HEK293 (cell line): ENCODE measurements at regions not wholly inside any gene's neighbourhood (a gene's known extent, or its start where the extent isn't known, plus 50 kb on each side); places are given as distances from the start of the nearest gene placed in this dataset.

Experiments
- CTCF ChIA-PET: fragments of 350-600 bp; formaldehyde crosslinking; extraction: SDS; loops from one replicate; lab custom pipeline; 2021; ENCODE audit warnings: antibody characterized with exemption; lab: Yijun Ruan, JAX
- POLR2A ChIA-PET: fragments of 300-600 bp; formaldehyde crosslinking; extraction: SDS; loops from one replicate; lab custom pipeline; 2020; ENCODE audit warnings: antibody characterized with exemption, inconsistent platforms; lab: Yijun Ruan, JAX
- H3K27ac ChIP-seq: fragments of 200-500 bp; sonication (Bioruptor generic); 2 replicates; pipeline ENCODE4 v1.5.1; 2014; ENCODE audit warnings: low read depth, low read length, control low read depth, inconsistent platforms; ENCODE audit errors: extremely low read depth
- H3K36me3 ChIP-seq, 2 experiments: fragments of 200-500 bp in 1 of 2; sonication (Bioruptor generic) in 1 of 2; 1 replicate in 1 of 2; 2 replicates in 1 of 2; pipeline ENCODE4 v1.5.1; 2014 to 2017; ENCODE audit warnings: inconsistent platforms in 2 of 2, low read length in 2 of 2; ENCODE audit not compliant: control insufficient read depth in 2 of 2, insufficient read depth in 1 of 2
- H3K4me1 ChIP-seq: fragments of 200-500 bp; sonication (Bioruptor generic); 2 replicates; pipeline ENCODE4 v1.5.1; 2014; ENCODE audit warnings: mild to moderate bottlenecking, low read length, inconsistent platforms; ENCODE audit not compliant: control insufficient read depth, insufficient read depth
- H3K4me3 ChIP-seq: 2 replicates; pipeline ENCODE4 v1.5.1; 2011; ENCODE audit warnings: low read depth, mild to moderate bottlenecking, control low read depth, low read length, moderate library complexity
- H3K9me3 ChIP-seq: fragments of 200-500 bp; sonication (Bioruptor generic); 2 replicates; pipeline ENCODE4 v1.5.1; 2014; ENCODE audit warnings: low read depth, low read length, inconsistent platforms; ENCODE audit not compliant: control insufficient read depth, insufficient read depth
- AEBP2 ChIP-seq: fragments of 450-650 bp; formaldehyde crosslinking; IDR thresholded peaks from 2 replicates; pipeline ENCODE4 v1.5.1; 2016; ENCODE audit warnings: missing biosample characterization, missing genetic modification characterization, borderline replicate concordance
- EGR2 ChIP-seq: fragments of 450-650 bp; formaldehyde crosslinking; IDR thresholded peaks from 2 replicates; pipeline ENCODE4 v1.5.1; 2016; ENCODE audit warnings: low read depth, missing biosample characterization, missing genetic modification characterization
- HOXC10 ChIP-seq: sonication (generic); formaldehyde crosslinking; IDR thresholded peaks from 2 replicates; pipeline ENCODE4 v1.8.1; 2023; ENCODE audit warnings: mild to moderate bottlenecking, missing genetic modification reagents
- KLF9 ChIP-seq: fragments of 450-650 bp; formaldehyde crosslinking; IDR thresholded peaks from 2 replicates; pipeline ENCODE4 v1.5.1; 2016; ENCODE audit warnings: missing biosample characterization, missing genetic modification characterization, low read depth
- OSR2 ChIP-seq: fragments of 450-650 bp; formaldehyde crosslinking; IDR thresholded peaks from 2 replicates; pipeline ENCODE4 v1.5.1; 2016; ENCODE audit warnings: missing biosample characterization, missing genetic modification characterization
- OVOL3 ChIP-seq: fragments of 450-650 bp; formaldehyde crosslinking; IDR thresholded peaks from 2 replicates; pipeline ENCODE4 v1.5.1; 2016; ENCODE audit warnings: missing biosample characterization, missing genetic modification characterization
- SP7 ChIP-seq: fragments of 450-650 bp; formaldehyde crosslinking; IDR thresholded peaks from 2 replicates; pipeline ENCODE4 v1.5.1; 2016; ENCODE audit warnings: missing biosample characterization, missing genetic modification characterization
- ZFHX2 ChIP-seq: fragments of 450-650 bp; formaldehyde crosslinking; conservative IDR thresholded peaks from 2 replicates; pipeline ENCODE4 v1.5.1; 2016; ENCODE audit warnings: missing biosample characterization, missing genetic modification characterization
- ZNF23 ChIP-seq: fragments of 450-650 bp; formaldehyde crosslinking; IDR thresholded peaks from 2 replicates; pipeline ENCODE4 v1.5.1; 2016; ENCODE audit warnings: missing biosample characterization, missing genetic modification characterization, borderline replicate concordance
- ZNF311 ChIP-seq: fragments of 450-650 bp; formaldehyde crosslinking; IDR thresholded peaks from 2 replicates; pipeline ENCODE4 v1.5.1; 2017; ENCODE audit warnings: missing biosample characterization, missing genetic modification characterization, borderline replicate concordance
- ZNF341 ChIP-seq: fragments of 450-650 bp; formaldehyde crosslinking; IDR thresholded peaks from 2 replicates; pipeline ENCODE4; 2016; ENCODE audit warnings: low read depth, missing biosample characterization, missing genetic modification characterization
- ZNF366 ChIP-seq: fragments of 450-650 bp; formaldehyde crosslinking; conservative IDR thresholded peaks from 2 replicates; pipeline ENCODE4 v1.5.1; 2016; ENCODE audit warnings: missing biosample characterization, missing genetic modification characterization
- ZNF391 ChIP-seq: fragments of 450-650 bp; formaldehyde crosslinking; IDR thresholded peaks from 2 replicates; pipeline ENCODE4 v1.5.1; 2016; ENCODE audit warnings: low read depth, missing biosample characterization, missing genetic modification characterization, borderline replicate concordance
- ZNF394 ChIP-seq: fragments of 450-650 bp; formaldehyde crosslinking; IDR thresholded peaks from 2 replicates; pipeline ENCODE4 v1.5.1; 2016; ENCODE audit warnings: missing biosample characterization, missing genetic modification characterization, mild to moderate bottlenecking, moderate library complexity, borderline replicate concordance
- ZNF426 ChIP-seq: fragments of 450-650 bp; formaldehyde crosslinking; IDR thresholded peaks from 2 replicates; pipeline ENCODE4 v1.5.1; 2017; ENCODE audit warnings: missing biosample characterization, missing genetic modification characterization, mild to moderate bottlenecking, inconsistent platforms, moderate library complexity
- ZNF449 ChIP-seq: fragments of 450-650 bp; formaldehyde crosslinking; IDR thresholded peaks from 2 replicates; pipeline ENCODE4 v1.5.1; 2017; ENCODE audit warnings: missing biosample characterization, mild to moderate bottlenecking, missing genetic modification characterization, moderate library complexity
- ZNF596 ChIP-seq: fragments of 450-650 bp; IDR thresholded peaks from 2 replicates; pipeline ENCODE4 v1.5.0; 2018; ENCODE audit warnings: missing biosample characterization, mild to moderate bottlenecking, missing genetic modification characterization, moderate library complexity
- ZNF768 ChIP-seq: fragments of 450-650 bp; formaldehyde crosslinking; IDR thresholded peaks from 2 replicates; pipeline ENCODE4 v1.5.1; 2018; ENCODE audit warnings: missing biosample characterization, mild to moderate bottlenecking, missing genetic modification characterization
- TF ChIP-seq, protein P1 (sequence below): fragments of 450-650 bp; formaldehyde crosslinking; IDR thresholded peaks from 2 replicates; pipeline ENCODE4 v1.5.1; 2016; ENCODE audit warnings: missing biosample characterization, missing genetic modification characterization
- TF ChIP-seq, protein P2 (sequence below): fragments of 450-650 bp; formaldehyde crosslinking; IDR thresholded peaks from 2 replicates; pipeline ENCODE4 v1.5.0; 2017; ENCODE audit warnings: missing biosample characterization, missing genetic modification characterization, borderline replicate concordance

- no peak overlapping the region for H3K4me3 ChIP-seq
- ChIA-PET POLR2A (no interaction called here), CTCF (interaction anchor here (0.6 kb wide), 1 partner anchor 1292 kb away, joined by 3 read pairs; no protein-coding TSS in a partner anchor)
- no peaks in the 10 kb centered on the region for H3K9me3 ChIP-seq
- H3K4me1 ChIP-seq: no peaks in the 10 kb centered on the region
- no peak overlapping the region for H3K27ac ChIP-seq
- no peaks in the 10 kb centered on the region for H3K36me3 ChIP-seq
- TF ChIP-seq ZNF768: no peak
- no peak for TF ChIP-seq HOXC10 (CRISPR knock-in tag)
- no peak for TF ChIP-seq ZNF23 (tag by site-specific recombination)
- TF ChIP-seq ZNF449 (tag by site-specific recombination): no peak
- TF ChIP-seq, protein P1, sequence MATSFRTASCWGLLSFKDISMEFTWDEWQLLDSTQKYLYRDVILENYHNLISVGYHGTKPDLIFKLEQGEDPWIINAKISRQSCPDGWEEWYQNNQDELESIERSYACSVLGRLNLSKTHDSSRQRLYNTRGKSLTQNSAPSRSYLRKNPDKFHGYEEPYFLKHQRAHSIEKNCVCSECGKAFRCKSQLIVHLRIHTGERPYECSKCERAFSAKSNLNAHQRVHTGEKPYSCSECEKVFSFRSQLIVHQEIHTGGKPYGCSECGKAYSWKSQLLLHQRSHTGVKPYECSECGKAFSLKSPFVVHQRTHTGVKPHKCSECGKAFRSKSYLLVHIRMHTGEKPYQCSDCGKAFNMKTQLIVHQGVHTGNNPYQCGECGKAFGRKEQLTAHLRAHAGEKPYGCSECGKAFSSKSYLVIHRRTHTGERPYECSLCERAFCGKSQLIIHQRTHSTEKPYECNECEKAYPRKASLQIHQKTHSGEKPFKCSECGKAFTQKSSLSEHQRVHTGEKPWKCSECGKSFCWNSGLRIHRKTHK (tag by site-specific recombination): no peak
These were observed 966.0 kb upstream of the SEMA6D start for GRCh38 chr15:46751303-46751702.

DNA sequence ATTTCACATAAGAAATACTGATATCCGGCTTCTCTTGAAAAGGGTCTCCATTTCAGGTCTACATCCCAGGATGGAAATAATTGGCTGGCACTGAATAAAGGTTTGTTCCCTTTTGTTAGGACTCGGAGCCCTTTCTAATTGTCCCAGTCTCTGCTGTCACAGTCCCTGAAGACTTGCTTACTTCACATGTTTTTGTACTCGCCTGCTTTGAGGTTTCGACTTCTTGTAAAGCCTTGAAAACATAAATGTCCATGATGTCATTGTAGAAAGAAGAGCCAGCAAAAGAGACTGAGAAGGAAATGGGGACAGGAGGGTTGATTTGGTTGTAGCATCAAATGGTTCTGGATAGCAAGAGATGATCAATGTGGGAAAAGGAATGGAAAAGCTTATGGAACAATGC lies 963.4 kb upstream of the SEMA6D start:
- CTCF ChIA-PET: no interaction called here

GRCh38 chr15:46763091-46763490 lies 954.2 kb upstream of the SEMA6D start:
- H3K27ac ChIP-seq: no peak overlapping the region
- H3K9me3 ChIP-seq: no peaks in the 10 kb centered on the region
- H3K4me3 ChIP-seq: no peak overlapping the region
- H3K36me3 ChIP-seq: no peaks in the 10 kb centered on the region
- ChIA-PET POLR2A (no interaction called here), CTCF (no interaction called here)
- H3K4me1 ChIP-seq: no peaks in the 10 kb centered on the region
- TF ChIP-seq ZNF341 (tag by site-specific recombination): no peak
- no peak for TF ChIP-seq ZNF311
- no peak for TF ChIP-seq ZNF366 (tag by site-specific recombination)
- TF ChIP-seq AEBP2 (tag by site-specific recombination): no peak
- no peak for TF ChIP-seq OVOL3 (tag by site-specific recombination)
- TF ChIP-seq OSR2 (tag by site-specific recombination): no peak
- TF ChIP-seq EGR2 (tag by site-specific recombination): no peak
- TF ChIP-seq ZNF391: no peak
- no peak for TF ChIP-seq ZFHX2 (tag by site-specific recombination)
- no peak for TF ChIP-seq ZNF426

More for the DNA sequence above, 963.4 kb upstream of the SEMA6D start:
- no peak overlapping the region for H3K27ac ChIP-seq
- no peaks in the 10 kb centered on the region for H3K36me3 ChIP-seq
- H3K4me3 ChIP-seq: no peak overlapping the region
- POLR2A ChIA-PET: no interaction called here
- H3K4me1 ChIP-seq: no peaks in the 10 kb centered on the region
- H3K9me3 ChIP-seq: no peaks in the 10 kb centered on the region
- TF ChIP-seq, protein P2, sequence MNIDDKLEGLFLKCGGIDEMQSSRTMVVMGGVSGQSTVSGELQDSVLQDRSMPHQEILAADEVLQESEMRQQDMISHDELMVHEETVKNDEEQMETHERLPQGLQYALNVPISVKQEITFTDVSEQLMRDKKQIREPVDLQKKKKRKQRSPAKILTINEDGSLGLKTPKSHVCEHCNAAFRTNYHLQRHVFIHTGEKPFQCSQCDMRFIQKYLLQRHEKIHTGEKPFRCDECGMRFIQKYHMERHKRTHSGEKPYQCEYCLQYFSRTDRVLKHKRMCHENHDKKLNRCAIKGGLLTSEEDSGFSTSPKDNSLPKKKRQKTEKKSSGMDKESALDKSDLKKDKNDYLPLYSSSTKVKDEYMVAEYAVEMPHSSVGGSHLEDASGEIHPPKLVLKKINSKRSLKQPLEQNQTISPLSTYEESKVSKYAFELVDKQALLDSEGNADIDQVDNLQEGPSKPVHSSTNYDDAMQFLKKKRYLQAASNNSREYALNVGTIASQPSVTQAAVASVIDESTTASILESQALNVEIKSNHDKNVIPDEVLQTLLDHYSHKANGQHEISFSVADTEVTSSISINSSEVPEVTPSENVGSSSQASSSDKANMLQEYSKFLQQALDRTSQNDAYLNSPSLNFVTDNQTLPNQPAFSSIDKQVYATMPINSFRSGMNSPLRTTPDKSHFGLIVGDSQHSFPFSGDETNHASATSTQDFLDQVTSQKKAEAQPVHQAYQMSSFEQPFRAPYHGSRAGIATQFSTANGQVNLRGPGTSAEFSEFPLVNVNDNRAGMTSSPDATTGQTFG (tag by site-specific recombination): no peak
- TF ChIP-seq ZNF394: no peak
- TF ChIP-seq ZNF596 (tag by site-specific recombination): no peak
- TF ChIP-seq SP7 (tag by site-specific recombination): no peak
- TF ChIP-seq KLF9 (tag by site-specific recombination): no peak
- TF ChIP-seq, all 188 proteins: peak for 0
